ENCODE measurements at regions not wholly inside any gene's neighbourhood (a gene's known extent, or its start where the extent isn't known, plus 50 kb on each side); places are given as distances from the start of the nearest gene placed in this dataset.

DNA sequence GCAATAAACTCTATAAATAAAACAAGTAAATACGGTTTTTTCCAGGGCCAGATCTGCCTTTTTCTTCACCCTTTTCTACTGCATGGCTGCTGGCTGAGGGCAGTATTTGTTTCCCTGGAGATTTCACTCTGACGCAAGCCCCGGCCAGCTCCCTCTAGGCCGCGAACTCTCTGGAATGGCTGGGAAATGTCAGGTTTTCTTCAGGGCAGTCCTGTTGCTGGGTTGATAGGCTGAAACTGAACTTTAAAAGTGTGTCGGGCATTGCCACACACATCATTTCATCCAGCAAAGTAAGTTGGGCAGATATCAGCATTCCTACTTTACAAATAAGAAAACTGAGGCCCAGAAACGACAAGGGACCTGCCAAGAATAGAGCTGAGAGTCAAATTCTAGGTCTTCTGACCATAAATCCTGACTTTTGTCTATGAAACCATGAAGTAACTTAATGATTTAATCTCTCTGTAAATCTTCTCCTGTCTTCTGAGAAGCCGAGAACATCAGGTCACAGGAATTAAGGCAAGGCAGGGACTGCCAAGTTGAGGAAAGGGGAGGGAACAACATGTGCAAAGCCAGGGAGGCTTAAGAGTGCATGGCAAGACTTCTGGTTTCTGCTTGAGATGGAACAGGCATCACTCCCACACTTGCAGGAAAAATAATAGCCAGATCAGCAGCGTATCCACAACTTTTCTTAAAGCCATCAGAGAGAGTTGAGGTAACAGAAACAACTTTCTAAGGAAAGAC, 205.0 kb upstream of the CCDC196 start:
- Histone ChIP-seq H3K79me2 (ENCODE audit: insufficient read depth, low read length) (no peaks in the 10 kb centered on the region), H3K4me1 (ENCODE audit: insufficient read depth, low read length) (no peaks in the 10 kb centered on the region), H3K4me3 (ENCODE audit: low read depth in 1 of 2, low read length in 2 of 2) (no peak overlapping the region), H3K27ac (ENCODE audit: low read length) (no peak overlapping the region), H3K9ac (ENCODE audit: low read depth, low read length) (no peak overlapping the region), H3K4me2 (ENCODE audit: insufficient read depth, low read length) (no peak overlapping the region), H3K27me3 (ENCODE audit: insufficient read depth, low read length, poor library complexity) (peaks cover 2% of the 10 kb centered on the region), H3K9me3 (ENCODE audit: insufficient read depth, low read length, severe bottlenecking) (no peaks in the 10 kb centered on the region), H2AFZ (ENCODE audit: low read depth, low read length) (no peak overlapping the region), H3K36me3 (ENCODE audit: insufficient read depth, low read length) (no peaks in the 10 kb centered on the region), H4K20me1 (ENCODE audit: insufficient read depth, low read length) (no peaks in the 10 kb centered on the region)
- TF ChIP-seq EZH2 (IDR thresholded peaks at IDR 0.05; ENCODE audit: borderline replicate concordance, low read depth, low read length, severe bottlenecking): no peak
- TF ChIP-seq, protein P1, sequence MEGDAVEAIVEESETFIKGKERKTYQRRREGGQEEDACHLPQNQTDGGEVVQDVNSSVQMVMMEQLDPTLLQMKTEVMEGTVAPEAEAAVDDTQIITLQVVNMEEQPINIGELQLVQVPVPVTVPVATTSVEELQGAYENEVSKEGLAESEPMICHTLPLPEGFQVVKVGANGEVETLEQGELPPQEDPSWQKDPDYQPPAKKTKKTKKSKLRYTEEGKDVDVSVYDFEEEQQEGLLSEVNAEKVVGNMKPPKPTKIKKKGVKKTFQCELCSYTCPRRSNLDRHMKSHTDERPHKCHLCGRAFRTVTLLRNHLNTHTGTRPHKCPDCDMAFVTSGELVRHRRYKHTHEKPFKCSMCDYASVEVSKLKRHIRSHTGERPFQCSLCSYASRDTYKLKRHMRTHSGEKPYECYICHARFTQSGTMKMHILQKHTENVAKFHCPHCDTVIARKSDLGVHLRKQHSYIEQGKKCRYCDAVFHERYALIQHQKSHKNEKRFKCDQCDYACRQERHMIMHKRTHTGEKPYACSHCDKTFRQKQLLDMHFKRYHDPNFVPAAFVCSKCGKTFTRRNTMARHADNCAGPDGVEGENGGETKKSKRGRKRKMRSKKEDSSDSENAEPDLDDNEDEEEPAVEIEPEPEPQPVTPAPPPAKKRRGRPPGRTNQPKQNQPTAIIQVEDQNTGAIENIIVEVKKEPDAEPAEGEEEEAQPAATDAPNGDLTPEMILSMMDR (IDR thresholded peaks at IDR 0.05; ENCODE audit: borderline replicate concordance, extremely low read depth, low read length, poor library complexity, severe bottlenecking): no peak
- DNase-seq (no peak), ATAC-seq (ENCODE audit: insufficient read depth, low read depth) (no peak)

DNA sequence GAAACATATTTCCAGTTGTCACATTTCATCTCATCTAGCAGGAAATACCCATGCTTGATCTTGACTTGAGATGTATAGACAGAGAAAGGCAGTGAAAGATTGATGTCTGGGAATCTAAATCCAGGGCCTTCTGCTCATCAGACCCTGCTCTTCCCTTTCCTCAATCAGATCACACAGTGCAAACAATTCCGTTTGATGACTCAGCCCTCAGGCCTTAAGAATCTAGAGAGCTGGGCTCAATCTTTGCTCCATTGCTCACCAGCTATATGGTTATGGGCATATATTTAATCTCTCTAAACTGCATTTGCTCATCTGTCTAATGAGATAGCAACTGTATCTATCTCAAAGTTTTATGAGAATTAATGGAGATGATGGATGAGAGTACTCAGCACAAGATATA, 201.8 kb upstream of the CCDC196 start:
- Histone ChIP-seq H3K27ac (ENCODE audit: low read length) (no peak overlapping the region), H3K9ac (ENCODE audit: low read depth, low read length) (no peak overlapping the region), H3K9me3 (ENCODE audit: insufficient read depth, low read length, severe bottlenecking) (no peaks in the 10 kb centered on the region), H3K4me3 (ENCODE audit: low read depth in 1 of 2, low read length in 2 of 2) (no peak overlapping the region), H3K27me3 (ENCODE audit: insufficient read depth, low read length, poor library complexity) (no peaks in the 10 kb centered on the region), H2AFZ (ENCODE audit: low read depth, low read length) (no peak overlapping the region), H3K79me2 (ENCODE audit: insufficient read depth, low read length) (no peaks in the 10 kb centered on the region), H3K4me1 (ENCODE audit: insufficient read depth, low read length) (no peaks in the 10 kb centered on the region), H3K36me3 (ENCODE audit: insufficient read depth, low read length) (no peaks in the 10 kb centered on the region), H3K4me2 (ENCODE audit: insufficient read depth, low read length) (no peak overlapping the region), H4K20me1 (ENCODE audit: insufficient read depth, low read length) (no peaks in the 10 kb centered on the region)
- TF ChIP-seq EZH2 (IDR thresholded peaks at IDR 0.05; ENCODE audit: borderline replicate concordance, low read depth, low read length, severe bottlenecking): no peak
- TF ChIP-seq, protein P1 (IDR thresholded peaks at IDR 0.05; ENCODE audit: borderline replicate concordance, extremely low read depth, low read length, poor library complexity, severe bottlenecking): no peak
- ATAC-seq (ENCODE audit: insufficient read depth, low read depth) (no peak), DNase-seq (no peak)

DNA sequence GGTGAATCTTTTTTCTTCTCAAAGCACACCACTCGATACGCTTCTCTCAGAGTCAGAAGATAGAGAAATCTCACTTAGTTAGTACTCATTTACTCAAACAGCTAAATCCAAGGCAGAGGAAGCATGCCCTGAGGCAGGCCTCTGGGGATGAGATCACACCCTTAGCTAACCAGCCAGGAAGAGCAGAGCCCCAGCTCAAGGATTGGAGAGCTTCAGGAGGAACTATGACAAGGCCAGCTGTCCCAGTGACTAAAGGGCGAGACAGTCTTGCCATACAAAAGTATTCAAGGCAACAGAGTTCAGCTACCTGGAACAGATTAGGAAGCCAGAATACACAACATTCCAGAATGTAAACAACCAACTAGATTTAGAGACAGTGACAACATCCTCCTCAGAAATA, 197.7 kb upstream of the CCDC196 start:
- ATAC-seq (ENCODE audit: insufficient read depth, low read depth): no peak
- Histone ChIP-seq H3K9ac (ENCODE audit: low read depth, low read length) (no peak overlapping the region), H3K27me3 (ENCODE audit: insufficient read depth, low read length, poor library complexity) (no peaks in the 10 kb centered on the region), H3K36me3 (ENCODE audit: insufficient read depth, low read length) (no peaks in the 10 kb centered on the region), H3K4me3 (ENCODE audit: low read depth in 1 of 2, low read length in 2 of 2) (no peak overlapping the region), H3K9me3 (ENCODE audit: insufficient read depth, low read length, severe bottlenecking) (no peaks in the 10 kb centered on the region), H2AFZ (ENCODE audit: low read depth, low read length) (no peak overlapping the region), H3K4me1 (ENCODE audit: insufficient read depth, low read length) (no peaks in the 10 kb centered on the region), H3K4me2 (ENCODE audit: insufficient read depth, low read length) (no peak overlapping the region), H3K79me2 (ENCODE audit: insufficient read depth, low read length) (no peaks in the 10 kb centered on the region), H3K27ac (ENCODE audit: low read length) (no peak overlapping the region), H4K20me1 (ENCODE audit: insufficient read depth, low read length) (no peaks in the 10 kb centered on the region)
- no peak for TF ChIP-seq EZH2 (IDR thresholded peaks at IDR 0.05; ENCODE audit: borderline replicate concordance, low read depth, low read length, severe bottlenecking)
- TF ChIP-seq, protein P1 (IDR thresholded peaks at IDR 0.05; ENCODE audit: borderline replicate concordance, extremely low read depth, low read length, poor library complexity, severe bottlenecking): no peak
- no peak for DNase-seq
